CD14-positive monocyte (primary cell): ENCODE measurements at regions not wholly inside any gene's neighbourhood (a gene's known extent, or its start where the extent isn't known, plus 50 kb on each side); places are given as distances from the start of the nearest gene placed in this dataset.

Experiments
- DNase-seq, 3 donors: peaks; one replicate each; pipeline ENCODE4 v3.0.0-alpha.2; 2011 to 2022
- H2AFZ ChIP-seq: 2 replicates; pipeline ENCODE4 v1.6.0; 2012; ENCODE audit warnings: mild to moderate bottlenecking, low read depth, low read length, inconsistent platforms; ENCODE audit not compliant: insufficient read depth, poor library complexity, severe bottlenecking
- H3K27ac ChIP-seq, 2 donors: 1 replicate in 1 of 2; 2 replicates in 1 of 2; pipeline ENCODE4 v1.5.1; 2012 to 2013; ENCODE audit warnings: low read length in 2 of 2, control low read depth in 1 of 2, inconsistent platforms in 1 of 2, low read depth in 1 of 2, mild to moderate bottlenecking in 1 of 2
- H3K27me3 ChIP-seq, 2 donors: one replicate each; pipeline versions ENCODE4 v1.6.0 to v1.6.1; 2011 to 2013; ENCODE audit warnings: low read length in 2 of 2; ENCODE audit not compliant: control insufficient read depth in 2 of 2, insufficient read depth in 2 of 2
- H3K36me3 ChIP-seq, 2 donors: replicated peaks in 1 of 2; 1 replicate in 1 of 2; 2 replicates in 1 of 2; pipeline versions ENCODE4 v1.5.1 to v1.6.1; 2012 to 2013; ENCODE audit warnings: low read length in 2 of 2, control low read depth in 1 of 2, inconsistent platforms in 1 of 2, mild to moderate bottlenecking in 1 of 2; ENCODE audit not compliant: insufficient read depth in 2 of 2, control insufficient read depth in 1 of 2
- H3K4me1 ChIP-seq, 2 donors: 1 replicate in 1 of 2; 2 replicates in 1 of 2; pipeline versions ENCODE4 v1.5.1 to v1.6.1; 2012 to 2013; ENCODE audit warnings: low read length in 2 of 2, control low read depth in 1 of 2, inconsistent platforms in 1 of 2, mild to moderate bottlenecking in 1 of 2, moderate library complexity in 1 of 2; ENCODE audit not compliant: insufficient read depth in 2 of 2, control insufficient read depth in 1 of 2
- H3K4me2 ChIP-seq: replicated peaks from 2 replicates; pipeline ENCODE3; 2012; ENCODE audit warnings: low read length, moderate library complexity, mild to moderate bottlenecking; ENCODE audit not compliant: poor library complexity, severe bottlenecking; ENCODE audit errors: extremely low read depth
- H3K4me3 ChIP-seq, 3 experiments: fragments of 200-600 bp in 1 of 3; sonication (generic) in 1 of 3; replicated peaks in 1 of 3; 1 replicate in 2 of 3; 2 replicates in 1 of 3; pipeline ENCODE4 v1.5.1; 2011 to 2013; ENCODE audit warnings: low read length in 3 of 3, mild to moderate bottlenecking in 3 of 3, control low read depth in 2 of 3, low read depth in 2 of 3, inconsistent platforms in 1 of 3, moderate library complexity in 1 of 3
- H3K79me2 ChIP-seq: 2 replicates; pipeline ENCODE4 v1.6.0; 2012; ENCODE audit warnings: mild to moderate bottlenecking, control low read depth, inconsistent platforms, low read length, moderate library complexity; ENCODE audit not compliant: insufficient read depth
- H3K9ac ChIP-seq: 2 replicates; pipeline ENCODE4 v1.6.0; 2017; ENCODE audit warnings: low read length, mild to moderate bottlenecking; ENCODE audit not compliant: insufficient read depth, poor library complexity, severe bottlenecking
- H3K9me3 ChIP-seq, 2 donors: replicated peaks in 1 of 2; 1 replicate in 1 of 2; 2 replicates in 1 of 2; pipeline versions ENCODE4 v1.5.1 to v1.6.1; 2012 to 2013; ENCODE audit warnings: low read length in 2 of 2, control low read depth in 1 of 2; ENCODE audit not compliant: control insufficient read depth in 1 of 2, insufficient read depth in 1 of 2
- H4K20me1 ChIP-seq: 2 replicates; pipeline ENCODE4 v1.6.0; 2012; ENCODE audit warnings: mild to moderate bottlenecking, low read length, control low read depth, moderate library complexity; ENCODE audit not compliant: insufficient read depth
- H3K27ac Mint-ChIP-seq, 7 donors: one replicate each; pipeline ENCODE4 v1.8.0; 2020; ENCODE audit warnings: mild to moderate bottlenecking in 7 of 7, mixed read lengths in 7 of 7, moderate library complexity in 6 of 7, inconsistent platforms in 2 of 7
- H3K27me3 Mint-ChIP-seq, 3 donors: one replicate each; pipeline ENCODE4 v1.8.0; 2021 to 2022; ENCODE audit warnings: low read depth in 3 of 3, mild to moderate bottlenecking in 3 of 3, mixed read lengths in 3 of 3, moderate library complexity in 3 of 3, inconsistent platforms in 1 of 3
- H3K36me3 Mint-ChIP-seq, 2 donors: one replicate each; pipeline ENCODE4 v1.8.0; 2020; ENCODE audit warnings: mixed read lengths in 2 of 2, inconsistent platforms in 1 of 2, mild to moderate bottlenecking in 1 of 2
- H3K4me1 Mint-ChIP-seq: one replicate; pipeline ENCODE4 v1.8.0; 2020; ENCODE audit warnings: mild to moderate bottlenecking, mixed read lengths
- H3K4me3 Mint-ChIP-seq, 2 donors: one replicate each; pipeline ENCODE4 v1.8.0; 2020; ENCODE audit warnings: mild to moderate bottlenecking in 2 of 2, mixed read lengths in 2 of 2, moderate library complexity in 1 of 2
- H3K9me3 Mint-ChIP-seq, 7 donors: one replicate each; pipeline ENCODE4 v1.8.0; 2020 to 2022; ENCODE audit warnings: mixed read lengths in 7 of 7, mild to moderate bottlenecking in 6 of 7, moderate library complexity in 6 of 7, inconsistent platforms in 2 of 7
- CTCF ChIP-seq: fragments of 200-600 bp; IDR thresholded peaks from one replicate; pipeline ENCODE4 v1.8.0; 2022; ENCODE audit warnings: antibody characterized with exemption, mild to moderate bottlenecking
- WGBS: methylation state at CpG from one replicate; pipeline ENCODE4 v1.1.5; 2013; ENCODE audit warnings: missing lambda C conversion rate; ENCODE audit not compliant: insufficient coverage; 5-methylcytosine and 5-hydroxymethylcytosine counted together
- intact Hi-C, 2 donors: fragments of 100-400 bp; cut with micrococcal nuclease; formaldehyde crosslinking; loops; one replicate each; pipeline versions ENCODE4 v1.15.0 to v1.15.1; 2023

- no peak overlapping the region for H3K4me3 ChIP-seq
- H3K36me3 Mint-ChIP-seq: no peaks in the 10 kb centered on the region
- H3K4me1 Mint-ChIP-seq: no peaks in the 10 kb centered on the region
- no peak overlapping the region for H3K9ac ChIP-seq
- peaks cover 0 to 14% (median 3%) of the 10 kb centered on the region in 7 donors for H3K9me3 Mint-ChIP-seq
- H3K27me3 Mint-ChIP-seq: peaks cover 0 to 1% (median 0%) of the 10 kb centered on the region in 3 donors
- no peaks in the 10 kb centered on the region for H4K20me1 ChIP-seq
- H2AFZ ChIP-seq: no peak overlapping the region
- TF ChIP-seq CTCF: no peak
- intact Hi-C loops: no loop called here
- H3K27ac ChIP-seq: no peak overlapping the region
- H3K4me1 ChIP-seq: no peaks in the 10 kb centered on the region
- H3K4me2 ChIP-seq: no peak overlapping the region
- H3K27me3 ChIP-seq: no peaks in the 10 kb centered on the region
- peaks cover 0 to 8% of the 10 kb centered on the region in 2 donors for H3K9me3 ChIP-seq
- no peaks in the 10 kb centered on the region for H3K79me2 ChIP-seq
- DNase-seq: no peak
- whole genome bisulfite sequencing: 60% methylated on average over 1 of the region's 2 CpGs
- H3K36me3 ChIP-seq: no peaks in the 10 kb centered on the region
- H3K4me3 Mint-ChIP-seq: no peak overlapping the region
- no peak overlapping the region for H3K27ac Mint-ChIP-seq
Measured at GRCh38 chr3:118734664-118735063, 300.0 kb downstream of the IGSF11 start.

GRCh38 chr3:118736107-118736506, 298.5 kb downstream of the IGSF11 start:
- no peak overlapping the region for H3K27ac ChIP-seq
- H3K4me2 ChIP-seq: no peak overlapping the region
- H2AFZ ChIP-seq: no peak overlapping the region
- no peaks in the 10 kb centered on the region for H3K4me1 ChIP-seq
- no peak overlapping the region for H3K4me3 ChIP-seq
- DNase-seq: no peak
- peaks cover 0 to 16% (median 3%) of the 10 kb centered on the region in 7 donors for H3K9me3 Mint-ChIP-seq
- H3K4me3 Mint-ChIP-seq: no peak overlapping the region
- H4K20me1 ChIP-seq: no peaks in the 10 kb centered on the region
- no CpG with 5 or more reads among the region's 2 CpGs for WGBS
- no peak overlapping the region for H3K27ac Mint-ChIP-seq
- TF ChIP-seq CTCF: no peak
- H3K9me3 ChIP-seq: peaks cover 0 to 8% of the 10 kb centered on the region in 2 donors
- intact Hi-C loops: no loop called here
- peaks cover 0 to 1% (median 0%) of the 10 kb centered on the region in 3 donors for H3K27me3 Mint-ChIP-seq
- H3K36me3 Mint-ChIP-seq: no peaks in the 10 kb centered on the region
- H3K79me2 ChIP-seq: no peaks in the 10 kb centered on the region
- no peaks in the 10 kb centered on the region for H3K27me3 ChIP-seq
- H3K9ac ChIP-seq: no peak overlapping the region
- H3K36me3 ChIP-seq: no peaks in the 10 kb centered on the region
- H3K4me1 Mint-ChIP-seq: no peaks in the 10 kb centered on the region
